GM21723 (cell line): ENCODE measurements at regions not wholly inside any gene's neighbourhood (a gene's known extent, or its start where the extent isn't known, plus 50 kb on each side); places are given as distances from the start of the nearest gene placed in this dataset.
"Not testable (repeated sequence)": the region's sequence is repeated elsewhere in the genome, so short reads cannot be mapped to it uniquely, and the experiment has no call there.

Experiments
- ATAC-seq: cut with Tn5 transposase; IDR thresholded peaks from one replicate; pipeline ENCODE4 v1.9.1; 2021; ENCODE audit warnings: mild to moderate bottlenecking, moderate library complexity; ENCODE audit not compliant: unreplicated experiment

DNA sequence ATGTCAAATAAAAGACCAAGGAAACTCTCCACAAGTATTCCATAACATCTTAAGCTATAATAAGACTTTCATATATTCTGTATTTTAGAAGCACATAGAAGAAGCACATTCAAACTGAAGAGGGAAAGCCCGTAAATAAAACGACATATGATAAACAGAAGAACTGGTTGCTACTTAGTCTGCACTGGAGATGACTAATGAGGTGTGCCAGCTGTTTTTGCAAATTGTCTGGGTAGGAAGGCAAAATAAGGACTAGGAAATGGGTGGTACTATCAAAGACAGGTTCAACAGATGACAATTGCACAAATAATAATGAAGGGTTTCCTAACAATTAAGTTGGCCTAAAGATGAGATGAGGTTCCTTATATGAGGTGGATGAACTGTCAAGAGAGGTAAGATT lies 593.2 kb upstream of the CCDC179 start:
- ATAC-seq: no peak

DNA sequence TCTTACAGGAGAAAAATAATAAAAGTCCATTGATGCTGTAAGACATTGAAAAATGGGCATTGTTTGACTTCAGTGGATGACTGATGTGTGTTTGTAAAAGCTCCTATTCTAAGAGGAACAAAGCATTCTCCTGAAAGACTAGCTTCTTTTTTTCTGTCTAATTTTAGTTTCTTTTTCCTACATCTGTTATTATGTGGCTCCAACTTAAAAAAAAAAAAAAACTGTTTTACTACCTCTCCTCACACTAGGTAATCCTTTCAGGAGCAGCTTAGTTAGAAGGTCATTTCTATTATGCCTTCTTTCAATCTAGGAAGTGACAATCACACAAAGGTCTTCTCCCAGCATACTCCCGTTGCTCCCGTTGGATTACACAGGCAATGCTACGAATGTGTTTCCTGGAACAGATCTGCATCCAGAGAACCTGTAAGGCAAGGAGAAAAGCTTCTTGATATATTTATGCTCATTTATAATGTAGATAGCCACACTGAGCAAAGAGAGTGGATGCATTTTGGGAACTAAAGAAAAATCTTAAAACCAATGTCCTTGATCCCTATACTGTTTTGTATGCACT lies 595.1 kb upstream of the CCDC179 start:
- no peak for ATAC-seq

DNA sequence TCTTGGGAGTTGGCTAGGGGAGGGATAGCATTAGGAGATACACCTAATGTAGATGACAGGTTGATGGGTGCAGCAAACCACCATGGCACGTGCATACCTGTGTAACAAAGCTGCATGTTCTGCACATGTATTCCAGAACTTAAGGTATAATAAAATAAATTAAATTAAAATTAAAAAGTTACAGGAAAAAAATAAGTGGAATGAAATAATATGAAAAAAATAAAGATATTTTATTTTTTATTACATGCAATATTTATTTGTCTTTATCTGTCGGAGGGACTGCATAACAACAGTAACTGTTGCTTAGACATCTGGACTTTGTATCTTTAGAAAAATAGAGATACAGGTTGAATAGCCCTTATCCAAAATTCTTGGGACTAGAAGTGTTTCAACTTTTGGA lies 597.4 kb upstream of the CCDC179 start:
- no peak for ATAC-seq

DNA sequence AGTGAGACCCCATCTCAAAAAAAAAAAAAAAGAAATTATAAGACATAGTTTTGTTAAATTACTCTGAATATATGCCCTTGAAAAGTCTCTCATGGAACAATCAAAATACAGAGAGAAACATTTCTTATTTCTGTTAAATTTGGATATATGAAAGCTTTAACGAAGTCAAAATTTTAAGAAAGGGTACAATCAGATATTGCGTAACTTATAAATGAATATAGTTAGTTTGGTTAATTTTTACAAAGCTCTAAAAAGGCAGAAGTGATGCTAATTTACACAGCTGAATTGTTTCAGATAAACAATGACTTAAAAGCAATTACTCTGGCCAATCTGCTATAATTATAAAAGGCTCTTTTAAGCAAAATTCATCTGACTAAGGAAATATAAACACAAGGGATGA lies 611.6 kb upstream of the CCDC179 start:
- ATAC-seq: no peak

DNA sequence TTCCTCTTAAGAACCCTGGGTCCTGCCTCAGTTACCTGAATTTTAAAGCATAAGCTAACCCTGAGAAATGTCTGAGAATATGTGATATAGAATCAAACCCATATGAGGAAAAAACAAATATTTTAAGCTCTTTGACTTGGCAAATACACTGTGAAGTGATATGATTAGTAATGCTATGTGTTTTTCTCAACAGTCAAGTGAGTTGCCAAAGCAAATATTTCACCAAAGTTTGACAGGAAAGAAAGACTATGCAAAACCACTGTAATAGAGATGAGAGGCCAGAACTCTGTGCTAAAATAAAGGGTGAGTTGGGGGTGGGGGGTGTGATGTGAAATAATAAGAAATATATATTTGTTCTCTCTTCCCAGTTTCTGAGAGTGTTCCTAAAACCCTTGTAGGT lies 613.5 kb upstream of the CCDC179 start:
- ATAC-seq: no peak

DNA sequence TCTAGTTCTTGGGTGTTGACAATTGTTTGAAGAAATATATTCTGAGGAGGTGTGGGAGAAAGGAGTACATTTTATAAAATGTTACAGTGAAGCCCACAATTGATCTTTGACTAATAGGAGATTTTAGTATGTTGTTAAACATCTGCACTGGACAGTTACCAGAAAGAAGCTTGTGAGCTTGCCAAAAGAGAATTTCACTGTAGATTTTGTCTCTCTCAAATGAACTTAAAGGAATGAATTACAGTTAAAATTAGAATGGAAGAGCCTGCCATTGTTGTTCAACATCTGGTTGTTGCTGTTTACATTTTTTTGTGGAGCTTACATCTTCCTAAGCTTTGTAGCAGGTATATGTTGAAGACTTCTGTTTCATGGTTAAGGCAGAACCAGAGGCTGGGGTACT lies 620.5 kb upstream of the CCDC179 start:
- no peak for ATAC-seq

DNA sequence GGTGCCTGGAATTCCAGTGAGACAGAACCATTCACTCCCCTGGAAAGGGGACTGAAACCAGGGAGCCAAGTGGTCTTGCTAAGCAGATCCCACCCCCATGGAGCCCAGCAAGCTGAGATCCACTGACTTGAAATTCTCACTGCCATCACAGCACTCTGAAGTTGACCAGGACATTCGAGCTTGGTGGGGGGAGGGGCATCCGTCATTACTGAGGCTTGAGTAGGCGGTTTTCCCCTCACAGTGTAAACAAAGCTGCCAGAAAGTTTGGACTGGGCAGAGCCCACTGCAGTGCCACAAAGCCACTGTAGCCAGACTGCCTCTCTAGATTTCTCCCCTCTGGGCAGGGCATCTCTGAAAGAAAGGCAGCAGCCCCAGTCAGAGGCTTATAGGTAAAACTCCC lies 623.9 kb upstream of the CCDC179 start:
- ATAC-seq: not testable (repeated sequence)

DNA sequence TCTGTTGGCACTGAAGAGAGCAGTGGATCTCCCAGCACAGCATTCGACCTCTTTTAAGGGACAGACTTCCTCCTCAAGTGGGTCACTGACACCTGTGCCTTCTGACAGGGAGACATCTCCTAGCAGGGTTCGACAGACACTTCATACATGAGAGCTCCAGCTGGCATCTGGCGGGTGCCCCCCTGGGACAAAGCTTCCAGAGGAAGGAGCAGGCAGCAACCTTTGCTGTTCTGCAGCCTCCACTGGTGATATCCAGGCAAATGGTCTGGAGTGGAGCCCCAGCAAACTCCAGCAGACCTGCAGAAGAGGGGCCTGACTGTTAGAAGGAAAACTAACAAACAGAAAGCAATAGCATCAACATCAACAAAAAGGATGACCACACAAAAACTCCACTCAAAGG lies 624.3 kb upstream of the CCDC179 start:
- not testable (repeated sequence) for ATAC-seq

DNA sequence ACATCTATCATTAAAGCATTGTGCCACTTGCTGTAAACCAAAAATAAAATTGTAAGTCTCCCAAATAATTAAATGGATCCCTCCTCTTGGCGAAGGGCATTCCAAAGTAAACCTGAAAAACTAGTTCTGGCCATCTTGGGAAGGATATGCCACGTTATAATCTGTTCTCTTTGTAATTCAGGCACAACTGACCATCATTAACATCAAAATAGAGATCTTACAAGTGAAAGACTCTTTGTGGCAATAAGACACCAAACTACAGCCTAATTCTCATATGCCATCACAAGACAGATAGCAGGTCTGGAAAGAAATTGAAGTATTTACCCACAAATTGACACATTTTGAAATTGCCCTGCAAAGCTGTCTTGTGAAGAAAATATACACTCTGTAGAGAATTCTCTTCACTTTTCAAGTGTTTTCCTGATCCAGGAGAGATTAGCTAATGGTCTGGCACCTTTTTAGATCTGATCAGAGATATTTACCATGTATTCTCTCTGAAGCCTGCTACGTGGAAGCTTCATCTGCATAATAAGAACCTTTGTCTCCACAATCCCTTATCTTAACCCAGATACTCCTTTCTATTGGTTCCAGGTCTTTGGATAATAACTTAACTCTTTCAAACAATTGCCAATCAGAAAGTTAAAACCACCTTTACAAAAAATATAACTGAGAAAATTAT lies 630.4 kb upstream of the CCDC179 start:
- ATAC-seq: no peak

DNA sequence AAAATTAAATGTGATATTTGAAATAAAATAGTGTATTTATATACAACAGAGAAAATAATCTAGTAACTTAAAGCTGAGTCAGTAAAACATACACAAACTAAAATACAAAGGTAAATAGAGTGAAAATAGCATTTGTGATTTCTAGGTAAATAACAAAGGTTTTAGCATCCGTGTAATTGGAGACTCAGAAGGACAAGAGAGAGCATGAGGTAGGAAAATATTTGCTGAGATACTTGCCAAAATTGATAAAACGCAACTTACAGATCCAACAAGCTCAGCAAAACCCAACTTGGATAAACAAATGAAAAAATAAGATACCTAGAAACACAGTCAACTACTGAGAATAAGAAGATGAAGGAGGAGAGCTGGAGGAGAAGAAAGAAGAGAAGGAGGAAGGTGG lies 634.7 kb upstream of the CCDC179 start:
- ATAC-seq: no peak

DNA sequence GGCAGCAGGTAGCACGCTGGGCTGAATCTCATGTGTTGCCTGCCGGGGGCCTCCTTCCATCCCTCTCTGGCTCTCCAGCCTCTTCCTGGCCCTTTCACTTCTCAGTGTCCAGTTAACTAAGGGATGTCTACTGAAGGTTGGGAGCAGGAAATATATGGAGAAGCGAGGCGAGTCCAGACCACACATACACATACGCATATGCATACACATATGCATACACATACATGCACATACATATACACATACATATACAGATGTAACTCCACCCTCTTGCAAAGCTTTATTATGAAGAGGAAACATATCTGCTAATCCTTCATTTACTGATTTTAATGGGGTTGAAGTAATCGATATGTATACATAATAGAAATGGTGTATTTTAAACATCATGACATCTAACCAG lies 636.1 kb upstream of the CCDC179 start:
- ATAC-seq: no peak

DNA sequence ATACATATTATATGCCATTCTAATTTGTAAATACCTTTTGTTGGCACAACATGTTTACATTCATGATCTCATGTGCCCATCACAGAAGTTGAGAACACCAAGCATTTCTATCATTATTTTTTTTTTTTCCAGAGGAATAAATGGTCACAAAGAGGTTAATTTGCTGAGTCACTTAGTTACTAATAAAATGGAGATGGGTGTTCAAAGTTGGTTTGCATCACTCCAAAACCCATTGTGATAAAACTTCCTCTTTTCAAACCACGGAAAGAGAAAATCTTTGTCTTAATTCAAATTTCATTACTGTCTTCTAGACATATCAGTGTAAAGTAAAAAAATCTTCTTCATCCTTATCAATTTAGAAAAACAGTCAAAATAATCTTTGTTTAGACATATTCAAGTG lies 636.8 kb upstream of the CCDC179 start:
- ATAC-seq: no peak

DNA sequence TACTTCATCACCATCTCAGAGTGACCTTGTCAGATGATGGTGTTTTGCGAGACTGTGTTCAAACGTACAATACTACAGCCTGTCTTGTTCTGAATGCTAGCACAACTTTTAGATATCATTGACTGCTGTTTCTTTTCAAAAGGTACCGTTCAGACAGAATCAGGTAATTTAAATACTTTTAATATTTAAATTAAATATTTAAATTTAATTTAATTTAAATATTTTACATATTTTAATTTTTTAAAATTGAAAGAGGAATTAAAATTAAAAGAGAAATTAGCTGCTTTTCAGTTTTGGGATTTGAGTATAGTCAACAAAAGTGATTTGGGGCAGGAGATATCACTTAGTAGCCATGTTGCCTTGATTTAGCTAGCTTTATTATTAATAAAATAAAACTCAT lies 642.1 kb upstream of the CCDC179 start:
- ATAC-seq: no peak

DNA sequence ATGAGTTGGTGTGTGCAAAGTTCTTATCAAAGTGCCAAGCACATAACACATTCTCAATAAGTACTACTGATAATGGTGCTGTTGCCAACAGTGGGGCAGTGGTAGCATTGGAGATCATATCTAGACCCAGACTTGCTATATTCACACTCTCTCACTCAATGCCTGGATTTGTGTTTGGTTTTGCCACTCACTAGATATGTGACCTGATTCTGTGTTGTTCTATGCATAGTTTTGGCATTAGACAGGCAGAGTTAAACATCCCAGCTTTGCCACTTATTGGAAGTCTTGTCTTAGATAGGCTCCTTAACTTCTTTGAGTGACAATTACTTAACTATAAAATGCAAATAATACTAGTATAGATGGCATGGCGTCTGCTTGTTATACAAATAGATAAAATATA lies 642.6 kb upstream of the CCDC179 start:
- no peak for ATAC-seq

DNA sequence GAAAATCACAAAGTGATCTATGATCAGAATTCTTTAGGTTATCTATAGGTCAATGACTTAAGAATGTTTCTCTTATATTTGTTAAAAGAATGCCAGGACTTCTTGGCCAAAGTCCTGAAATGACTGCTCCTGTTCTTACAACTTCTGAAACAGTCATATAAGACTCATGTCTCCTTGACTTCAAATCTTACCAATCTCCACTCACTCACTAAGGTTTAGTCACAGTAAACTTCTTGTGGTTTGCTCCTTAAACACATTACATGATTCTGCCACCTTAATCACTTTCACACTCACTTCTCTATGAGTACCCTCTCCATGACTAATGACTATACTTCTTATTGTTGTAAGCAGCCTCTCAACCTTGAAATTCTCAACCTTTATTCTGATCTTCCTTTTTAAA lies 648.7 kb upstream of the CCDC179 start:
- ATAC-seq: no peak

DNA sequence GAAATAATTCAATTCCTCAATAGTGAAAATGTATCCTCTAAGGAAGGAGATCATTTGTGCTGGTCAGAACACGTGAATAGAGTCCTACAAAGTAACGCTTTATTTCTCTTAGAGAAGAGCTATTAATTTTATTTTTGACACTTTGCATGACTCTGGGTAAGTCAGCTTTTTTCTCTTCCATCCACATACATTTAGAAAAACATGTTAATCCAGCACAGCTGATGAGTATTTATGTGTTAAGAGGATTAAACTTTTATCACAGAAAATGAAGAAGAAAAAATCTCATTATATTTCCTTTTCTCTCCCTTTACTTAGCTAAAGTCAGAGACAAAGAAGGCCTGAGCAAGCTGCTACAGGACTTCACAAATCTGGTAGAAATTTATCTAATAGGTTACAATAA lies 649.5 kb upstream of the CCDC179 start:
- no peak for ATAC-seq

DNA sequence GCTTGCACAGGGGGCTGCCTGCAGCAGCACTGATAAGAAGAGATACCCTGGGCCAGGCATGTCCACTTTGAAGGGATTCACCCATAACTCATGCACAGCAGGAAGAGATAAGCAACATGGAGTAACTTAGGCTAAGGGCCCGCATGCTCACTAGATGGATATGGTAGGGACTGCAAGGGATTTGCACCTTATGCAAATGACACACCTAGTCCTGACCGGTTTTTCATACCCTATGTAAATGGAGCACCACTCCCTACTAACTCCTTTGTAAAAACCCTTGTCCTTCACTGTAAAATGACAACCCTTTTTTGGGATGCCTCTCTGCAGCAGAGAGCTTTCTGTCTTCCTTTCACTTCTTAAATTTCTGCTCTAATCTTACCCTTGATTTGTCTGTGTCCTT lies 658.9 kb upstream of the CCDC179 start:
- ATAC-seq: no peak

DNA sequence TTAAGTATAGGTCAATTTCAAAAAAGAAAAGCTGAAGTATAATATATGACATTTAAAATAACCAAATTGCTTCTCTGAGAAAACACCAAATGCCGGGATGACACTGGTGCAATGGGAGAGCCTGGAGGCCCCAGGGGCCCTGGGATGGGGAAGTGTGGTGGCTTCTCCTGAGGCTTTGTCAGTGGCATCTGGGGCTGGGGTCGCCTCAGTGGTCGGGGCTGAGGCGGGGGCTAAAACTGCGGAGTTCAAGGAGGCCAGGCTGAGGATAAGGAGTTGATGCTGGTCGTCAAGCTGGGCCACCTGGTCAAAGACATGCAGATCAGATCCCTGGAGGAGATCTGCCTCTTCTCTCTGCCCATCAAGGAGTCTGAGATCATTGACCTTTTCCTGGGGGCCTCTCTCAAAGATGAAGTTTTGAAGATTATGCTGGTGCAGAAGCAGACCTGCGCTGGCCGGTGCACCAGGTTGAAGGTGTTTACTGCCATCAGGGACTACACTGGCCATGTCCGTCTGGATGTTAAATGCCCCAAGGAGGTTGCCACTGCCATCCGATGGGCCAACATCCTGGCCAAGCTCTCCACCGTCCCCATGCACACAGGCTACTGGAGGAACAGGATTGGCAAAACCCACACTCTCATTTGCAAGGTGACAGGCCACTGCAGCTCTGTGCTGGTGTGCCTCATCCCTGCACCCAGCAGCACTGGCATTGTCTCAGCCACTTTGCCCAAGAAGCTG lies 660.1 kb upstream of the CCDC179 start:
- no peak for ATAC-seq

DNA sequence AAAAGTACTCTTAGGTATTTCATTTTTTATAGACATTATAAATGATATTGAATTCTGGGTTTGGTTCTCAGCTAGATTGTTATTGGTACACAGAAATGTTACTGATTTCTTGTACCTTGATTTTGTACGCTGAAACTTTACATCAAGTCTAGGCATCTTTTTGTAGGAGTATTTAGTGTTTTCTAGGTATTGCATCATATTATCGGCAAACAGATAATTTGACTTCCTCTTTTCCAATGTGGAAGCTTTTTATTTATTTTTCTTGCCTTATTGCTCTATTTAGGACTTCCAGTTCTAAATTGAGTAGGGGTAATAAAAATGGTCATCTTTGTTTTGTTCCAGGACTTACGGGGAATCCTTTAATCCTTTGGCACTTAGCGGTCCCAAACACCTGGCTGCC lies 676.6 kb upstream of the CCDC179 start:
- no peak for ATAC-seq

DNA sequence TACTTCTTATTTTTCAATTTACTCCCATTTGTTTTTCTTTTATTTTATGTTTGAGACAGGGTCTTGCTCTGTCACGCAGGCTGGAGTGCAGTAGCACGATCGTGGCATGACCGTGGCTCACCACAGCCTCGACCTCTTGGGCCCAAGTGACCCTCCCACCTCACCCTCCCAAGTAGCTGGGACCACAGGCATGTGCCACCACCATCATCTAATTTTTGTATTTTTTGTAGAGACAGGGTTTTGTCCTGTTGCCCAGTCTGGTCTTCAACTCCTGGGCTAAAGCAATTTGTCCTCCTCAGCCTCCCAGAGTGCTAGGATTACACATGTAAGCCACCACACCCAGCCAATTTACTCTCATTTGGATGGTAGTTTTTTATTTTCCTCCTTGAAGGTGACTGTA lies 679.3 kb upstream of the CCDC179 start:
- ATAC-seq: no peak

DNA sequence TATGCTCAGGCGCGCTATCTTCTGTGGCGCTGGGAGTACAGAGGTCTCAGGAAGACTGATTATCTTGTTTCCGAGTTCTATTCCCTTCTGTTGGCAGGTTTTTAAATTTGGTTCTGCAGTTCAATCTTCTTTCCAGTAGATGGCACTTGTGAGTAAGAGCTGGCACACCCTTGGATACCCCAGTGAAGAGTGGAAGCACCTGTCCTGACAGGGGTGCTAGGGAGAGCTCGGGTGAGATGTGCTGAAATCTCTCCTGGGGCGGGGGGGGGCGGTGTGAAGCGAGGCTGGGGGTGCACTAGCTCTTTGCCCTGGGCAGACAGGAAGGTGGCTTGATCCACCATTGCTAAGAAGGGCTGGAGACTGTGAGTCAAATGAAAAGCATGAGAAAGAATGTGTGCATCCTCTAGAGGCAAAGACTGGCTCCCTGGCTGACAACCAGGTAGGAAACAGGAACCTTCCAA lies 679.9 kb upstream of the CCDC179 start:
- peak; percentile 93 for ATAC-seq

DNA sequence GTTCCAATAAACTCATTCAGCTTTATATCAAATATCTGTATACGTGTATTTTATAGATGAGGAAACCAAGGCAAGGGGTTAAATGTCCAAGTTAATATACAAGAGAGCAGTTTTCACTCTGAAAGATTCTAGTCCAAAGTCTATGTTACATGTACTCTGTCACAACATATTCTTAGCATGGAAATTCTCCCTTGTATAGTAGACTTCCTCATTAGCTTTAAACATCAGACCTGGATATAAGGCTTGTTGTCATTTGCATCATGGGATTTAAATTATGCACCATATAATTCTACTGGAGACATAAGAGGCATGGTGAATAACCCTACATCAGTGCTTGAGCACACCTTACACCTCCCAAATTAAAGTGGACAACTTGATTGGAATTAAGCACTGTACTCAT lies 681.9 kb upstream of the CCDC179 start:
- ATAC-seq: no peak
